ENCODE measurements at regions not wholly inside any gene's neighbourhood (a gene's known extent, or its start where the extent isn't known, plus 50 kb on each side); places are given as distances from the start of the nearest gene placed in this dataset.

- no peaks in the 10 kb centered on the region for H3K27me3 ChIP-seq (ENCODE audit: insufficient read depth, low read length)
- H3K79me2 ChIP-seq (ENCODE audit: insufficient read depth, low read length), result no peaks in the 10 kb centered on the region
- TF ChIP-seq CTCF (IDR thresholded peaks at IDR 0.05; ENCODE audit: extremely low read depth, low read depth, low read length), result no peak
- H3K36me3 ChIP-seq (ENCODE audit: insufficient read depth, low read length), result no peaks in the 10 kb centered on the region
- H3K4me2 ChIP-seq (ENCODE audit: insufficient read depth, low read length), result no peak overlapping the region
- no peaks in the 10 kb centered on the region for H4K20me1 ChIP-seq (ENCODE audit: insufficient read depth, low read length)
- peak; percentile 32 for DNase-seq (ENCODE audit: insufficient read length, low spot score, missing footprints)
- no peak overlapping the region for H3K4me3 ChIP-seq (ENCODE audit: insufficient read depth, low read length)
- no peak overlapping the region for H2AFZ ChIP-seq (ENCODE audit: low read length)
- no peaks in the 10 kb centered on the region for H3K9me3 ChIP-seq (ENCODE audit: low read depth, low read length)
- H3K4me1 ChIP-seq (ENCODE audit: insufficient read depth, low read length), result no peaks in the 10 kb centered on the region
- H3K27ac ChIP-seq (ENCODE audit: low read depth, low read length), result no peak overlapping the region
Measured at GRCh38 chr12:34389378-34390170, 367.3 kb downstream of the ALG10 start.

- peak; percentile 65 for DNase-seq (ENCODE audit: insufficient read length, low spot score, missing footprints)
- H3K27me3 ChIP-seq (ENCODE audit: insufficient read depth, low read length), result no peaks in the 10 kb centered on the region
- no peaks in the 10 kb centered on the region for H3K79me2 ChIP-seq (ENCODE audit: insufficient read depth, low read length)
- no peaks in the 10 kb centered on the region for H4K20me1 ChIP-seq (ENCODE audit: insufficient read depth, low read length)
- no peak overlapping the region for H3K4me3 ChIP-seq (ENCODE audit: insufficient read depth, low read length)
- no peaks in the 10 kb centered on the region for H3K9me3 ChIP-seq (ENCODE audit: low read depth, low read length)
- no peak overlapping the region for H3K27ac ChIP-seq (ENCODE audit: low read depth, low read length)
- no peak for TF ChIP-seq CTCF (IDR thresholded peaks at IDR 0.05; ENCODE audit: extremely low read depth, low read depth, low read length)
- no peaks in the 10 kb centered on the region for H3K4me1 ChIP-seq (ENCODE audit: insufficient read depth, low read length)
- no peak overlapping the region for H2AFZ ChIP-seq (ENCODE audit: low read length)
- H3K36me3 ChIP-seq (ENCODE audit: insufficient read depth, low read length), result no peaks in the 10 kb centered on the region
- H3K4me2 ChIP-seq (ENCODE audit: insufficient read depth, low read length), result no peak overlapping the region
Measured at GRCh38 chr12:34390171-34390841, 368.0 kb downstream of the ALG10 start.

- Histone ChIP-seq H3K4me1 (ENCODE audit: insufficient read depth, low read length) (no peaks in the 10 kb centered on the region), H3K4me2 (ENCODE audit: insufficient read depth, low read length) (no peak overlapping the region), H2AFZ (ENCODE audit: low read length) (no peak overlapping the region), H3K27ac (ENCODE audit: low read depth, low read length) (no peak overlapping the region), H3K27me3 (ENCODE audit: insufficient read depth, low read length) (no peaks in the 10 kb centered on the region), H3K79me2 (ENCODE audit: insufficient read depth, low read length) (no peaks in the 10 kb centered on the region), H3K4me3 (ENCODE audit: insufficient read depth, low read length) (no peak overlapping the region), H3K36me3 (ENCODE audit: insufficient read depth, low read length) (no peaks in the 10 kb centered on the region), H3K9me3 (ENCODE audit: low read depth, low read length) (no peaks in the 10 kb centered on the region), H4K20me1 (ENCODE audit: insufficient read depth, low read length) (no peaks in the 10 kb centered on the region)
- DNase-seq (ENCODE audit: insufficient read length, low spot score, missing footprints), result peak; percentile 66
- no peak for TF ChIP-seq CTCF (IDR thresholded peaks at IDR 0.05; ENCODE audit: extremely low read depth, low read depth, low read length)
Measured at GRCh38 chr12:34390846-34391700, 368.8 kb downstream of the ALG10 start.
